Astrocyte (in vitro differentiated cells and primary cell): ENCODE measurements at regions not wholly inside any gene's neighbourhood (a gene's known extent, or its start where the extent isn't known, plus 50 kb on each side); places are given as distances from the start of the nearest gene placed in this dataset.
A peak's percentile ranks its signal among the peaks of the same experiment; 100 is the strongest.

Experiments
- DNase-seq: peaks from one replicate; pipeline ENCODE4 v3.0.0-alpha.2; 2010; ENCODE audit warnings: low read depth
- FAIRE-seq: peaks from 2 replicates; lab custom pipeline; 2011; peaks lifted over from hg19 to GRCh38; lab: Jason Lieb, UNC
- H2AFZ ChIP-seq: 2 replicates; pipeline ENCODE4 v1.6.0; 2012; ENCODE audit warnings: low read depth, low read length, inconsistent platforms
- H3K27ac ChIP-seq: 2 replicates; pipeline ENCODE4 v1.5.1; 2011; ENCODE audit warnings: low read depth, low read length, inconsistent platforms
- H3K27me3 ChIP-seq: 2 replicates; pipeline ENCODE4 v1.6.0; 2011; ENCODE audit warnings: low read length, inconsistent platforms; ENCODE audit not compliant: insufficient read depth
- H3K36me3 ChIP-seq: 2 replicates; pipeline ENCODE4 v1.5.1; 2011; ENCODE audit warnings: low read length, inconsistent platforms; ENCODE audit not compliant: insufficient read depth
- H3K4me1 ChIP-seq: 2 replicates; pipeline ENCODE4 v1.5.1; 2011; ENCODE audit warnings: low read length, inconsistent platforms; ENCODE audit not compliant: insufficient read depth
- H3K4me2 ChIP-seq: 2 replicates; pipeline ENCODE4 v1.6.0; 2012; ENCODE audit warnings: low read length, inconsistent platforms
- H3K4me3 ChIP-seq: 2 replicates; pipeline ENCODE4 v1.5.1; 2011; ENCODE audit warnings: low read depth, mild to moderate bottlenecking, low read length, inconsistent platforms; ENCODE audit not compliant: insufficient read depth
- H3K79me2 ChIP-seq: 2 replicates; pipeline ENCODE4 v1.6.0; 2012; ENCODE audit warnings: mild to moderate bottlenecking, low read length, inconsistent platforms; ENCODE audit not compliant: insufficient read depth
- H3K9ac ChIP-seq: 2 replicates; pipeline ENCODE4 v1.6.0; 2012; ENCODE audit warnings: mild to moderate bottlenecking, low read length, inconsistent platforms
- H3K9me3 ChIP-seq: 2 replicates; pipeline ENCODE4 v1.5.1; 2012; ENCODE audit warnings: low read depth, mild to moderate bottlenecking, low read length, inconsistent platforms; ENCODE audit not compliant: insufficient read depth
- H4K20me1 ChIP-seq: 2 replicates; pipeline ENCODE4 v1.6.0; 2012; ENCODE audit warnings: low read length, inconsistent platforms; ENCODE audit not compliant: insufficient read depth
- H3K27ac Mint-ChIP-seq: one replicate; pipeline ENCODE4 v1.8.0; 2021; ENCODE audit warnings: mild to moderate bottlenecking, mixed read lengths; ENCODE audit not compliant: unreplicated experiment
- H3K27me3 Mint-ChIP-seq: one replicate; pipeline ENCODE4 v1.8.0; 2021; ENCODE audit warnings: low read depth, mixed read lengths; ENCODE audit not compliant: unreplicated experiment
- H3K36me3 Mint-ChIP-seq: one replicate; pipeline ENCODE4 v1.8.0; 2021; ENCODE audit warnings: low read depth, mixed read lengths; ENCODE audit not compliant: unreplicated experiment
- H3K4me1 Mint-ChIP-seq: one replicate; pipeline ENCODE4 v1.8.0; 2021; ENCODE audit warnings: low read depth, mixed read lengths; ENCODE audit not compliant: unreplicated experiment
- H3K4me3 Mint-ChIP-seq: one replicate; pipeline ENCODE4 v1.8.0; 2021; ENCODE audit warnings: mild to moderate bottlenecking, moderate library complexity, mixed read lengths; ENCODE audit not compliant: unreplicated experiment
- H3K9me3 Mint-ChIP-seq: one replicate; pipeline ENCODE4 v1.8.0; 2021; ENCODE audit warnings: mild to moderate bottlenecking, mixed read lengths; ENCODE audit not compliant: unreplicated experiment
- EZH2 ChIP-seq: IDR thresholded peaks from 2 replicates; pipeline ENCODE4 v1.6.1; 2012; ENCODE audit warnings: mild to moderate bottlenecking, low read length, inconsistent platforms; ENCODE audit not compliant: insufficient read depth
- TF ChIP-seq, protein P1 (sequence below): IDR thresholded peaks from 2 replicates; pipeline ENCODE4 v1.5.1; 2011; ENCODE audit warnings: low read depth, mild to moderate bottlenecking, inconsistent platforms, low read length, moderate library complexity; ENCODE audit not compliant: insufficient read depth

DNA sequence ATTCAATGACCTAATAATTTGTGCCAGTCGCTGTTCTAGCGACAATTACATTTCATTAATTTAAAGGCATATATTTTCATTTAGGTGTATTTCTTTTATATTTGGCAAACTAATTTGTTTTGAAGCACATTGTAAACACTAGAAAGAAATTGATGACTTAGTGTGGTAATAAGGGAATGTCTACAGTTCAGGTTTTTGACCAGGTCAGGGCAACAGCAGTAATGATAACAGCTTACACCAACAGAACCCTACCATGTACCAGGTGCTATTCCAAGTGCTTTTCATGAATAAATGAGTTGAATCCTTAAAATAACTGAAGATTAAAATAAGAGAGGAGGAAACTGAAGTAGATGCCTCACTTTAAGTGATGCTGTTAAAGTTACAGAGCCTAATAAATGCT, 85.4 kb upstream of the SLC38A2 start:
- Histone ChIP-seq H3K27me3 (no peaks in the 10 kb centered on the region), H3K27ac (no peak overlapping the region), H3K79me2 (no peaks in the 10 kb centered on the region), H3K4me2 (no peak overlapping the region), H3K36me3 (no peaks in the 10 kb centered on the region), H3K9me3 (no peaks in the 10 kb centered on the region), H2AFZ (no peak overlapping the region), H3K9ac (no peak overlapping the region), H3K4me1 (peaks cover 17% of the 10 kb centered on the region), H3K4me3 (no peak overlapping the region), H4K20me1 (no peaks in the 10 kb centered on the region)
- TF ChIP-seq EZH2 = no peak
- TF ChIP-seq, protein P1, sequence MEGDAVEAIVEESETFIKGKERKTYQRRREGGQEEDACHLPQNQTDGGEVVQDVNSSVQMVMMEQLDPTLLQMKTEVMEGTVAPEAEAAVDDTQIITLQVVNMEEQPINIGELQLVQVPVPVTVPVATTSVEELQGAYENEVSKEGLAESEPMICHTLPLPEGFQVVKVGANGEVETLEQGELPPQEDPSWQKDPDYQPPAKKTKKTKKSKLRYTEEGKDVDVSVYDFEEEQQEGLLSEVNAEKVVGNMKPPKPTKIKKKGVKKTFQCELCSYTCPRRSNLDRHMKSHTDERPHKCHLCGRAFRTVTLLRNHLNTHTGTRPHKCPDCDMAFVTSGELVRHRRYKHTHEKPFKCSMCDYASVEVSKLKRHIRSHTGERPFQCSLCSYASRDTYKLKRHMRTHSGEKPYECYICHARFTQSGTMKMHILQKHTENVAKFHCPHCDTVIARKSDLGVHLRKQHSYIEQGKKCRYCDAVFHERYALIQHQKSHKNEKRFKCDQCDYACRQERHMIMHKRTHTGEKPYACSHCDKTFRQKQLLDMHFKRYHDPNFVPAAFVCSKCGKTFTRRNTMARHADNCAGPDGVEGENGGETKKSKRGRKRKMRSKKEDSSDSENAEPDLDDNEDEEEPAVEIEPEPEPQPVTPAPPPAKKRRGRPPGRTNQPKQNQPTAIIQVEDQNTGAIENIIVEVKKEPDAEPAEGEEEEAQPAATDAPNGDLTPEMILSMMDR = no peak
- Mint-ChIP-seq H3K4me3 (no peak overlapping the region), H3K27ac (no peak overlapping the region), H3K4me1 (peaks cover 21% of the 10 kb centered on the region), H3K36me3 (peaks cover 3% of the 10 kb centered on the region), H3K9me3 (no peaks in the 10 kb centered on the region), H3K27me3 (no peaks in the 10 kb centered on the region)
- DNase-seq = no peak
- no peak for FAIRE-seq

DNA sequence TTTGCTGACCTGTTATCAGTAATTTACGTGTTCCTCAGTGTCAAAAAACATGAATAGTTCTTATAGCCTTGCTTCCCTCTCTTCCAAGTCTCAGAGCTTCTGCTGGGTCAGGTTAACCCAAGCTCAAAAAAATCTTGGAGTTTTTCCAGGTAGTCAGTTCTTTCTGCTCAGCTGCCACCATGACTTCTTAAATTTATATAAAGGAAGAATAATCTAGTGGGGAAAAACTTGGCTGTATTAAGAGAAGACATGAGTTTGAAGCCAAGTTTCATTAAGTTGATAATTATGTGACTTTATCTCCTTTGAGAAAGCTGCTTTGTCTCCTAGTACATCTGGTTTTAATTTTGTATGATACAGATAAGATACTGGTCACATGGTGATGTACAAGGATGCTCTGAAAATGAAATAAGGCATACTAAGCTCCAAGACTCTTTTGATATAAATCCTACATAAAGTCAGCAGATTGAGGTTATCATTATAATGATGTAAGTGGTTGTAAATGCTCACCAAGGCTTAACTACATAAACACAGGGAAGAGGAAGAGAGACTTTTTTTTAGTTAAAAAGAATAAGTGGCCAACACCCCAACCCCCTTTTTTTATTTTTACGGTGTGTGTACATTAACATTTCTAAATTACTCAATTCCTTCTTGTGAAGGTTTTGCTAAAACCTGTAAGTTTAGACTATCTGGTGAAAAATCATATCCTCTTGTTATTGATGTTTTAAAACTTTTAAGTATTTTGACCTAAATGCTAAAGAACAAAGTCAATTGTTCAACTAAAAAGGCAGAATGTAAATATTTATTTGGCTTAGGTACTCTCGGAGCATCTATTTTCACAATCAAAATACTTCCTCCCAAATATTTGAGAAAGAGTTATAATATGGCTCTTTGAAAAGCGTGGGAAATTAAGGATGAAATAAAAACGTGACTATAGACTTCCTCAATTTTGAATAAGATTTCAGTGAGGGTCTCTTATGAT, 84.1 kb upstream of the SLC38A2 start:
- no peak for TF ChIP-seq EZH2
- TF ChIP-seq, protein P1 = no peak
- no peak overlapping the region for H3K4me2 ChIP-seq
- H3K27me3 Mint-ChIP-seq = no peaks in the 10 kb centered on the region
- no peak overlapping the region for H3K27ac Mint-ChIP-seq
- H3K79me2 ChIP-seq = no peaks in the 10 kb centered on the region
- no peak overlapping the region for H3K4me3 Mint-ChIP-seq
- H3K9me3 Mint-ChIP-seq = no peaks in the 10 kb centered on the region
- no peak overlapping the region for H2AFZ ChIP-seq
- no peak overlapping the region for H3K27ac ChIP-seq
- FAIRE-seq (no peak), DNase-seq (peak; percentile 41)
- peaks cover 19% of the 10 kb centered on the region for H3K4me1 ChIP-seq
- no peak overlapping the region for H3K4me3 ChIP-seq
- H3K27me3 ChIP-seq = no peaks in the 10 kb centered on the region
- H3K36me3 Mint-ChIP-seq = peaks cover 3% of the 10 kb centered on the region
- peaks cover 24% of the 10 kb centered on the region for H3K4me1 Mint-ChIP-seq
- H3K36me3 ChIP-seq = no peaks in the 10 kb centered on the region
- H4K20me1 ChIP-seq = no peaks in the 10 kb centered on the region
- no peak overlapping the region for H3K9ac ChIP-seq
- H3K9me3 ChIP-seq = no peaks in the 10 kb centered on the region
